Gastroesophageal sphincter (tissue), 4 donors: ENCODE measurements at regions not wholly inside any gene's neighbourhood (a gene's known extent, or its start where the extent isn't known, plus 50 kb on each side); places are given as distances from the start of the nearest gene placed in this dataset.

Experiments
- ATAC-seq: fragments of 150-250 bp; one replicate; pipeline ENCODE4 v1.9.1; 2016; ENCODE audit warnings: mild to moderate bottlenecking, moderate library complexity
- H3K27ac ChIP-seq, 4 donors: fragments of 200-600 bp; sonication (generic) in 3 of 4; 1 replicate in 3 of 4; 2 replicates in 1 of 4; pipeline ENCODE4 v1.5.1; 2016 to 2019
- H3K27me3 ChIP-seq: fragments of 200-600 bp; sonication (generic); one replicate; pipeline ENCODE4 v1.5.1; 2019
- H3K36me3 ChIP-seq, 2 donors: fragments of 200-600 bp; sonication (generic); one replicate each; pipeline ENCODE4 v1.5.1; 2019; ENCODE audit warnings: control low read depth in 1 of 2
- H3K4me1 ChIP-seq, 3 donors: fragments of 200-600 bp; sonication (generic); 1 replicate in 2 of 3; 2 replicates in 1 of 3; pipeline ENCODE4 v1.5.1; 2016 to 2019; ENCODE audit warnings: control low read depth in 2 of 3
- H3K4me3 ChIP-seq, 2 donors: fragments of 200-600 bp; sonication (generic); one replicate each; pipeline ENCODE4 v1.5.1; 2019; ENCODE audit warnings: mild to moderate bottlenecking in 1 of 2, moderate library complexity in 1 of 2
- H3K9me3 ChIP-seq, 3 donors: fragments of 200-600 bp; sonication (generic); one replicate each; pipeline ENCODE4 v1.5.1; 2017 to 2019; ENCODE audit warnings: control low read depth in 2 of 3
- CTCF ChIP-seq, 4 experiments: fragments of 200-600 bp in 2 of 4; fragments of 450-650 bp in 2 of 4; sonication (generic) in 1 of 4; IDR thresholded peaks; one replicate each; pipeline ENCODE4 v1.5.1; 2017 to 2019; ENCODE audit warnings: antibody characterized with exemption in 4 of 4, mild to moderate bottlenecking in 2 of 4, moderate library complexity in 2 of 4
- EP300 ChIP-seq: sonication (generic); formaldehyde crosslinking; IDR thresholded peaks from one replicate; pipeline ENCODE4 v1.6.1; 2017; ENCODE audit warnings: antibody characterized with exemption, mild to moderate bottlenecking
- POLR2A ChIP-seq, 2 donors: fragments of 450-650 bp; IDR thresholded peaks; one replicate each; pipeline ENCODE4 v1.6.1; 2017; ENCODE audit warnings: antibody characterized with exemption in 2 of 2, mild to moderate bottlenecking in 2 of 2, moderate library complexity in 1 of 2
- POLR2AphosphoS5 ChIP-seq: sonication (generic); formaldehyde crosslinking; IDR thresholded peaks from one replicate; pipeline ENCODE4 v1.6.1; 2017; ENCODE audit warnings: antibody characterized with exemption
- WGBS, 2 donors: methylation state at CpG; one replicate each; pipeline ENCODE4 v1.1.5; 2018; ENCODE audit warnings: low coverage in 1 of 2; 5-methylcytosine and 5-hydroxymethylcytosine counted together

- TF ChIP-seq CTCF (IDR thresholded peaks at IDR 0.05): no peak
- no peak for TF ChIP-seq POLR2AphosphoS5
- no peak for TF ChIP-seq EP300
- TF ChIP-seq POLR2A (IDR thresholded peaks at IDR 0.05): no peak
- H3K27me3 ChIP-seq: no peaks in the 10 kb centered on the region
- no peak overlapping the region for H3K4me3 ChIP-seq
- H3K9me3 ChIP-seq: no peaks in the 10 kb centered on the region
- no peaks in the 10 kb centered on the region for H3K36me3 ChIP-seq
- no peaks in the 10 kb centered on the region for H3K4me1 ChIP-seq
- 69 to 87% methylated on average over 1 to 4 of the region's 4 CpGs for WGBS, 2 donors
- H3K27ac ChIP-seq: no peak overlapping the region
- ATAC-seq: no peak
Observed at GRCh38 chr12:11535127-11535526, 114.3 kb upstream of the ETV6 start.

- 93 to 100% methylated on average over 1 to 3 of the region's 3 CpGs for WGBS, 2 donors
- TF ChIP-seq CTCF (IDR thresholded peaks at IDR 0.05): no peak
- TF ChIP-seq POLR2AphosphoS5: no peak
- TF ChIP-seq EP300: no peak
- no peak for TF ChIP-seq POLR2A (IDR thresholded peaks at IDR 0.05)
- Histone ChIP-seq H3K4me3 (no peak overlapping the region), H3K4me1 (peaks cover 0 to 13% (median 2%) of the 10 kb centered on the region in 3 donors), H3K36me3 (no peaks in the 10 kb centered on the region), H3K27me3 (no peaks in the 10 kb centered on the region), H3K9me3 (no peaks in the 10 kb centered on the region), H3K27ac (no peak overlapping the region)
- no peak for ATAC-seq
Observed at GRCh38 chr12:11539156-11539555, 110.3 kb upstream of the ETV6 start.

- H3K27me3 ChIP-seq: no peaks in the 10 kb centered on the region
- H3K9me3 ChIP-seq: no peaks in the 10 kb centered on the region
- no peak overlapping the region for H3K4me3 ChIP-seq
- no peaks in the 10 kb centered on the region for H3K36me3 ChIP-seq
- H3K27ac ChIP-seq: no peak overlapping the region
- TF ChIP-seq EP300 (no peak), POLR2A (IDR thresholded peaks at IDR 0.05) (no peak), CTCF (IDR thresholded peaks at IDR 0.05) (no peak), POLR2AphosphoS5 (no peak)
- ATAC-seq: no peak
- H3K4me1 ChIP-seq: peaks cover 0 to 23% (median 3%) of the 10 kb centered on the region in 3 donors
- 75 to 100% methylated on average over 1 to 2 of the region's 2 CpGs for WGBS, 2 donors
Observed at GRCh38 chr12:11540156-11540555, 109.3 kb upstream of the ETV6 start.

GRCh38 chr12:11540615-11541310 is 108.7 kb upstream of the ETV6 start:
- Histone ChIP-seq H3K4me1 (peaks cover 0 to 29% (median 3%) of the 10 kb centered on the region in 3 donors), H3K27ac (no peak overlapping the region), H3K36me3 (no peaks in the 10 kb centered on the region), H3K4me3 (no peak overlapping the region), H3K27me3 (no peaks in the 10 kb centered on the region), H3K9me3 (no peaks in the 10 kb centered on the region)
- 37 to 66% methylated on average over 7 to 9 of the region's 9 CpGs for WGBS, 2 donors
- no peak for ATAC-seq
- no peak for TF ChIP-seq POLR2A (IDR thresholded peaks at IDR 0.05)
- no peak for TF ChIP-seq CTCF (IDR thresholded peaks at IDR 0.05)

GRCh38 chr12:11542599-11542998 is 106.9 kb upstream of the ETV6 start:
- 26 to 71% methylated on average over 2 to 3 of the region's 3 CpGs for WGBS, 2 donors
- no peaks in the 10 kb centered on the region for H3K36me3 ChIP-seq
- no peak for TF ChIP-seq CTCF (IDR thresholded peaks at IDR 0.05)
- TF ChIP-seq POLR2A (IDR thresholded peaks at IDR 0.05): no peak
- no peak for TF ChIP-seq POLR2AphosphoS5
- no peak for TF ChIP-seq EP300
- no peak overlapping the region for H3K4me3 ChIP-seq
- peaks cover 0 to 47% (median 3%) of the 10 kb centered on the region in 3 donors for H3K4me1 ChIP-seq
- H3K9me3 ChIP-seq: no peaks in the 10 kb centered on the region
- no peaks in the 10 kb centered on the region for H3K27me3 ChIP-seq
- ATAC-seq: no peak
- H3K27ac ChIP-seq: no peak overlapping the region
